ENCODE measurements at regions not wholly inside any gene's neighbourhood (a gene's known extent, or its start where the extent isn't known, plus 50 kb on each side); places are given as distances from the start of the nearest gene placed in this dataset.

DNA sequence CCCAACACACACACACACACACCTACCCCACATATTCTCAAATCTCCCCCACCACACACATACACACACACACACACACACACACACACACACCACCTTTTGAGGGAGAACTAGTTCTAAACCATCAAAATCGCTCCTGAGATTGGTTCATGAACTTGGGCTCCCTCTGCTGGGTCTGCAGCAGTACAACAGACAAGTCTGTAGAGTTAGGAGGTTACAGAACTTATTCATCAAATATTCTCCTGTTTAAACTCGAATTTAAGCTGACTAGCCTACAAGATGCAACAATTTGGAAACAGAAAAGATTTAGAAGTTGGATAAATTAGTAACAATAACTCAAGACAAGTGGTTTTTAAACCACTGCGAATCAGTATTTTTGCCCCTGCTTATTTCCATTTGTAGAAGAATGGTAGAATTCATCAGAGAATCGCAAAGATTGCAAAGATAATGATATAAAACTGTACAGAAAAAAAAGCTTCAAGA is 136.4 kb upstream of the USP15 start:
- no CpG with 5 or more reads among the region's 4 CpGs for WGBS (ENCODE audit: insufficient coverage)
- no peak overlapping the region for H3K27ac ChIP-seq (ENCODE audit: low read length)

DNA sequence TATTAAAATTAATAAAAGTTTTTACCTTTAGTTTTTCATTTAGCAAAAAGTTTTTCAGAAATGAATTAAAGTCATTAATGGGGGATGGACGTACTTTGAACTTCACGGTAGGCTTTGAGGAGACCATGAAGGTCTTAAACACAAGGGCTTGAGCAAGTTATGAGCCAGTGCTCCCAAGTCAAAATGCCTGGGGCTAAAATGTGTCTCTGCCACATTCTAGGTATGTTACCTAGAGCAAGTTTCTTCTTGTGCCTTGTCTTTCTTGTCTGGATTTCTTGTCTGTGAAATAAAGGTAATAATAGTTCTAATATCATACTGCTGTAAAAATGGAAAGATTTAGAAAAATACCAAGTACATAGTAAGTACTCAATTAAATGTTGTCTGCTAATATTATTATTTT is 132.7 kb upstream of the USP15 start:
- H3K36me3 ChIP-seq (ENCODE audit: control insufficient read depth, insufficient read depth, low read length): no peaks in the 10 kb centered on the region

More for the DNA sequence above, 136.4 kb upstream of the USP15 start:
- H3K36me3 ChIP-seq (ENCODE audit: control insufficient read depth, insufficient read depth, low read length): no peaks in the 10 kb centered on the region
- H3K9me3 ChIP-seq (replicated peaks; ENCODE audit: control insufficient read depth, low read depth, low read length): no peaks in the 10 kb centered on the region
- no peak overlapping the region for H3K4me3 ChIP-seq (ENCODE audit: low read length)
- no peaks in the 10 kb centered on the region for H3K27me3 ChIP-seq (ENCODE audit: control insufficient read depth, insufficient read depth, low read length)
- H3K4me1 ChIP-seq (ENCODE audit: control insufficient read depth, insufficient read depth, low read length): no peaks in the 10 kb centered on the region
- DNase-seq: peak; percentile 52

DNA sequence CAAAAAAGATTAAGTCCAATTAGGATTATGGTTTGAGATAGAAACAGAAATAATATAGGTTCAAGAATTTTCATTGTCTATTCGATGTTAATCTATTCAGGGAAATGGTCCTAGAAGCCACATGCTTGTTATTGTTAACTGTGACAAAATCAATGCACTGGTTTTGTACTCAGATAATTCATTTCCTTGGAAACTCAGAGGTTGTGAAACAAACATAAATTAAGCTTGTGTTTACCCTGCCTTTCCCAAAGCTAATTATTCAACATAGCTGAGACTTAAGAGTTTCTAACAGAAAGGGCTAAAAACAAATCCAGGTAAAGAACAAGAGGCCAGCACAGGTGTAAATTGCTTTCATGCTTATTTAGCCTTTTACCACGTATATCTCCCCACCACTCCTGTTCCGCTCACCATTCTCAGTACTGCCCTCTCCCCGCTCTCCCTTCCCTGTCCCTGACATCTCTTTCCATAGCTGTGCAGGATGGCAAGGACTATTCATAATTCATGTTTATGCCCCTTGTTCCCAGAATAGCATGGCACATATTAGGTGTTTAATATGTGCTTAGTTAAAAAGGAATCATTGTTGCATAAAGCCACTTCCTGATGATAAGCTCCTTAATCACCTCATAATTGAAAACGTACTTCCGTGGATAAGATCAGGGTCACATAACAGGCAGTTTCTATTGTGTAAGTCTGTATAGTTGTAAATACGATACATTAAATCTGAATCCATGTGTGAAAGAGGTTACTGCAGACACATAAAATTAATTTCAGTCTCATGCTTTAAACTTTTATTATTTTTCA is 131.8 kb upstream of the USP15 start:
- 24% methylated on average over 2 of the region's 7 CpGs for WGBS (ENCODE audit: insufficient coverage)
- Histone ChIP-seq H3K4me1 (ENCODE audit: control insufficient read depth, insufficient read depth, low read length) (no peaks in the 10 kb centered on the region), H3K27me3 (ENCODE audit: control insufficient read depth, insufficient read depth, low read length) (no peaks in the 10 kb centered on the region), H3K27ac (ENCODE audit: low read length) (peak overlapping the region; percentile 31), H3K4me3 (ENCODE audit: low read length) (no peak overlapping the region), H3K36me3 (ENCODE audit: control insufficient read depth, insufficient read depth, low read length) (no peaks in the 10 kb centered on the region), H3K9me3 (replicated peaks; ENCODE audit: control insufficient read depth, low read depth, low read length) (no peaks in the 10 kb centered on the region)
- peak; percentile 7 for DNase-seq

More for the DNA sequence above, 132.7 kb upstream of the USP15 start:
- no peak overlapping the region for H3K4me3 ChIP-seq (ENCODE audit: low read length)
- no peaks in the 10 kb centered on the region for H3K4me1 ChIP-seq (ENCODE audit: control insufficient read depth, insufficient read depth, low read length)
- no peaks in the 10 kb centered on the region for H3K27me3 ChIP-seq (ENCODE audit: control insufficient read depth, insufficient read depth, low read length)
- H3K9me3 ChIP-seq (replicated peaks; ENCODE audit: control insufficient read depth, low read depth, low read length): no peaks in the 10 kb centered on the region
- WGBS (ENCODE audit: insufficient coverage): 86% methylated on average over 2 of the region's 2 CpGs
- DNase-seq: no peak
- H3K27ac ChIP-seq (ENCODE audit: low read length): no peak overlapping the region

DNA sequence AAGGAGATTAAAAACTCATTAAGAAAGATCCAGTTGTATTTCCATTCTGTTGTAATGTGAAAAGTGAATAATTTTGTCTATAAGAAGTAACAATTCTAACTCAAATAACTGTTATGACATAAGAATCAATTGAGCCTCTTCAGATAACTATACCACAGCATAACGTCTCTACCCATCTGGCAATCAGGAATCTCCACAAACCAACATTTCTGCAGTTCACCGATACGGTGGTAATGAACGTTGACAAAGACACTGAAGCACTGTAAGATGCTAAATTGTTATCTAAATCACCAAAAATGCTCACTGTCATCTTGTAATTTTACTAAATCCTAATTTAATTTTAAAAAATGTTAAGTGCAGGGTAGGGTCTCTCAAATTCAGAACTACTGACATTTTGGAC is 130.9 kb upstream of the USP15 start:
- H3K27me3 ChIP-seq (ENCODE audit: control insufficient read depth, insufficient read depth, low read length): no peaks in the 10 kb centered on the region
- no peak overlapping the region for H3K27ac ChIP-seq (ENCODE audit: low read length)
- WGBS (ENCODE audit: insufficient coverage): 75% methylated on average over 1 of the region's 4 CpGs

DNA sequence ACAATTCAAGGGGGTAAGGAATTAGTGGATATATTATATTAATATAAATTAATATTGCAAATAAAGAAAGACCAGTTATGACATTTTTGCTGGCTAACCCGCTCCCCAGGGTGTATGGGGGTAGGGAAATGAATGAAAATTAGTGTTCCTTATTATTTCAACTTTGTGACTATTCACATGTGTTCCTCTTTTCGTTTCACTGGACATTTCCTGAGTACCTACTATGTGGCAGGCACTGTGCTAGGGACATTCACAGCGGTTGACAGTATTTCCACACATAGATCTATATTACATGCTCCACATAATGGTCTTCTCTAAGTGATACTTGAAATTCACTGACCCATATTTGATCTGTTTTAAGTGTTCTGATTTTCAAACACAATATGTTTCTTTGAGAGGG is 129.8 kb upstream of the USP15 start:
- Histone ChIP-seq H3K36me3 (ENCODE audit: control insufficient read depth, insufficient read depth, low read length) (no peaks in the 10 kb centered on the region), H3K4me1 (ENCODE audit: control insufficient read depth, insufficient read depth, low read length) (no peaks in the 10 kb centered on the region), H3K4me3 (ENCODE audit: low read length) (no peak overlapping the region), H3K27me3 (ENCODE audit: control insufficient read depth, insufficient read depth, low read length) (no peaks in the 10 kb centered on the region), H3K27ac (ENCODE audit: low read length) (no peak overlapping the region), H3K9me3 (replicated peaks; ENCODE audit: control insufficient read depth, low read depth, low read length) (no peaks in the 10 kb centered on the region)
- WGBS (ENCODE audit: insufficient coverage): 33% methylated on average over 1 of the region's 3 CpGs
- DNase-seq: no peak

More for the DNA sequence above, 130.9 kb upstream of the USP15 start:
- H3K4me1 ChIP-seq (ENCODE audit: control insufficient read depth, insufficient read depth, low read length): no peaks in the 10 kb centered on the region
- no peaks in the 10 kb centered on the region for H3K36me3 ChIP-seq (ENCODE audit: control insufficient read depth, insufficient read depth, low read length)
- no peak overlapping the region for H3K4me3 ChIP-seq (ENCODE audit: low read length)
- DNase-seq: no peak
- no peaks in the 10 kb centered on the region for H3K9me3 ChIP-seq (replicated peaks; ENCODE audit: control insufficient read depth, low read depth, low read length)

DNA sequence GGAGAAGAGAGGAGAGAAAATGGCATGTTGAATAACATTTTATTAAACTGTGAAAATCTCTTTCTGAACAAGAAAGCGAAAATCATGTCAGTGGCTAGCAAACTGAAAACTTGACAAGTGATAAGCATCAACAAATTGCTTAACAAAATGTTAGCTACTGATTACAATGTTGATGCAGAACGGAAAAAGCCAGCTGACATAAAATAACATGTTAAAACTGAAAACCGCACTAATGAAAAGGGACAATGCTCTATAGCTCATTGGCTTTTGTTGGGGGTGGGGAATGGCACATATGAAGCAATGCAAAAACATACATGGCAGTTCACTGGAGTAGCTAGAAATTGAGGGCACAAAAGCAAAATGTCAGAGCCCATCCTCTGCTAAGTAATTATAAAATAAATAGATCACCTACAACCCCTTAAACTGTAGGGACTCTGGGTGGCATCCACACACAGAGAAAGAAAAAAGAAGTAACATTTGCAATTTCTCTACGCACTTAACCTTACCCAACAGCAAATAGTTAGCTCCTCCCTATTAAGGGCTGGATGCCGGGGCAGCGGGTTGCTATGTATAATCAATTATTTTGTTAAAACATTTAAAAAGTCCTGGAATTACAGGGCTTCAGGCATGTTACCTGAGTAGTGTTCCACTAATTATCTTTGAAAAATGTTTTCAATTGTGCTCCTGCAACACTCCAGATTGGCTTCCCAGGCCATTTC is 129.2 kb upstream of the USP15 start:
- WGBS (ENCODE audit: insufficient coverage): no CpG with 5 or more reads among the region's 6 CpGs

DNA sequence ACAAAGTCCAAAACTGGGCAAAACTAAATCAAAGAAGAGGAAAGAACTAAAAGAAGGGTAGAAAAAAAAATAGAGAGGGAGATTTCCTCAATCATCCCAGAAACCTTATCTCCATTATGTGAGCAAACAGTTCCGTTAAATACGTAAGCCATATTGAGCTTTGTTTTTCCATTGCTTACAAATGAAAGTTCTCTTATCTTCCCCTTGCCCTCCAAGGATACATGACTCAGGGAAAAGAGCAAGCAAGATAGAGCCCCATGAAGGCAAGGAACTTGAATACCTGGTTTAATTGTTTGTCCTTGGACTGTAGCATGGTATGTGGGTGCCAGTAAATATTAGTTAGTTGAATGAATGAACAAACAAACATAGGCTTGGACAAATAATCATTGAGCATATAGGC is 126.8 kb upstream of the USP15 start:
- Histone ChIP-seq H3K27ac (ENCODE audit: low read length) (no peak overlapping the region), H3K36me3 (ENCODE audit: control insufficient read depth, insufficient read depth, low read length) (no peaks in the 10 kb centered on the region), H3K27me3 (ENCODE audit: control insufficient read depth, insufficient read depth, low read length) (no peaks in the 10 kb centered on the region), H3K4me3 (ENCODE audit: low read length) (no peak overlapping the region), H3K9me3 (replicated peaks; ENCODE audit: control insufficient read depth, low read depth, low read length) (no peaks in the 10 kb centered on the region), H3K4me1 (ENCODE audit: control insufficient read depth, insufficient read depth, low read length) (no peaks in the 10 kb centered on the region)
- DNase-seq: no peak
- no CpG with 5 or more reads among the region's 2 CpGs for WGBS (ENCODE audit: insufficient coverage)

More for the DNA sequence above, 129.2 kb upstream of the USP15 start:
- Histone ChIP-seq H3K27ac (ENCODE audit: low read length) (no peak overlapping the region), H3K4me3 (ENCODE audit: low read length) (no peak overlapping the region), H3K27me3 (ENCODE audit: control insufficient read depth, insufficient read depth, low read length) (no peaks in the 10 kb centered on the region), H3K9me3 (replicated peaks; ENCODE audit: control insufficient read depth, low read depth, low read length) (no peaks in the 10 kb centered on the region), H3K4me1 (ENCODE audit: control insufficient read depth, insufficient read depth, low read length) (no peaks in the 10 kb centered on the region), H3K36me3 (ENCODE audit: control insufficient read depth, insufficient read depth, low read length) (no peaks in the 10 kb centered on the region)
- DNase-seq: no peak

DNA sequence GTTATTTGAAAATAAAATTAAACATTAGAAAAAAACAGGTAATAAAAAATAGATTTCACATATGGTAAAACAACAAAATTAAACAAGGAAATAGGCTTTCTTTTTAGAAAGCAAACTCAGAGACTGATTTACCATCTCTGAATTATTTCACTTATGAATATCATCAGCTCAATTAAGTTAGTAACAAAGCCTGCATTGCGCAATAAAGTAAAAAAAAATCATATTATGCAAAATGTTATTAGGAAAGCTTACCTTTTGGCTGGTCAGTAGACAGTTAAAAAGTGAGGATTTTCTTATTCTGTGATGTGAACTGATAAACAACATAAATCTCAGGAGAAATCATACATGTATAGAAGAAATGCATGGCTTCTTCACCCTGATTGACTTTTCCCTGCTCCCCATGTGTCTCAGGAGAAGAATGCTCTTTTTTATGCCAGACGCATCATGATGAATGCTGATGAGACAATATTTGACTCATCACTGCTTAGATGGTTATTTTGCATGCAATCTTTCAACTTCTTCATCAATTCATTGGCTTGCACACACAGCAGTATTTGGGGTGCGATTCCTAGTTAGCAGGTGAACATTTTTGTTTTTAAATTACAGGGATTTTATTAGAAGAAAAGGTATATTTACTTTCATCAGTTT is 124.5 kb upstream of the USP15 start:
- WGBS (ENCODE audit: insufficient coverage): no CpG with 5 or more reads among the region's 3 CpGs
- DNase-seq: no peak
- H3K4me3 ChIP-seq (ENCODE audit: low read length): no peak overlapping the region
- H3K36me3 ChIP-seq (ENCODE audit: control insufficient read depth, insufficient read depth, low read length): no peaks in the 10 kb centered on the region
- H3K9me3 ChIP-seq (replicated peaks; ENCODE audit: control insufficient read depth, low read depth, low read length): no peaks in the 10 kb centered on the region
- no peaks in the 10 kb centered on the region for H3K27me3 ChIP-seq (ENCODE audit: control insufficient read depth, insufficient read depth, low read length)
- H3K4me1 ChIP-seq (ENCODE audit: control insufficient read depth, insufficient read depth, low read length): no peaks in the 10 kb centered on the region
- H3K27ac ChIP-seq (ENCODE audit: low read length): no peak overlapping the region

DNA sequence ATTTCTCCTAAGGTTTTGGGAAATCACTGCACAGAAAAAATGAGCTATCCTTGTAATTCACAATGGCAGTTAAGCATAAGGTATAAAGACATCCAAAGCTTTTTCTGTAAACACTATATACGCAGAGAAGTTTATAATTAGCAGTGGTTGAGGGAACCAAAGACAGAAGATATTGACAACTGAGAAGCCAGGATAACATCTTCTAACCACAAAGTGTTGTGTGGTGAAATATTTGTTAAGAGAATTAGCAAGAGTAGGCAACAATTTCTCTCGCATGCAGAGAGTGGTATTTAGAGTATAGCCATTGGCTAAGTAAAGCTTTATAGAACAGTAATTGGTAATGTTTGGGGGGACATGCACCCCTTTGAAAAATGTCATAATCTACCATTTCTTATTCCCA is 123.7 kb upstream of the USP15 start:
- Histone ChIP-seq H3K27ac (ENCODE audit: low read length) (no peak overlapping the region), H3K4me3 (ENCODE audit: low read length) (no peak overlapping the region), H3K27me3 (ENCODE audit: control insufficient read depth, insufficient read depth, low read length) (no peaks in the 10 kb centered on the region), H3K4me1 (ENCODE audit: control insufficient read depth, insufficient read depth, low read length) (no peaks in the 10 kb centered on the region), H3K36me3 (ENCODE audit: control insufficient read depth, insufficient read depth, low read length) (no peaks in the 10 kb centered on the region), H3K9me3 (replicated peaks; ENCODE audit: control insufficient read depth, low read depth, low read length) (no peaks in the 10 kb centered on the region)
- DNase-seq: no peak
- WGBS (ENCODE audit: insufficient coverage): no CpG with 5 or more reads among the region's 2 CpGs

DNA sequence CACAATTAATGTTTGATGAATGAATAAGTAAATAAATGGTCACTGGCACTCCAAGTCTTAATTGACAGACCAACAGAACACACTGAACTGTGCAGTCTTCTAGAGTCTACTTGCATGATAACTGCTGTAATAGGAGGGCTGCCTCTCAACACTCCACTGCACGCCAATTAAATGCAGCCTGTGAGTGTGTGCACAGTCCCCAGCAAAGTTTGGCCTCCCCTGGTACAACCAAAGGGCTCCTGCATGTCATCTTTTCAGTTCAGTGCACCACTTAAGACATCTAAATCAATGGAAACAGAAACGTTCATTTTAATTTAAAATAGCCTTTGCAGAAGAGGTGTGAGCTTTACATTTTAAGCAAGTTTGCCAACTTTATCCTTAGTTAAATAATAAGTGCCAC is 121.7 kb upstream of the USP15 start:
- no peaks in the 10 kb centered on the region for H3K9me3 ChIP-seq (replicated peaks; ENCODE audit: control insufficient read depth, low read depth, low read length)
- H3K27me3 ChIP-seq (ENCODE audit: control insufficient read depth, insufficient read depth, low read length): no peaks in the 10 kb centered on the region
- no peak overlapping the region for H3K4me3 ChIP-seq (ENCODE audit: low read length)
- 80% methylated on average over 1 of the region's 2 CpGs for WGBS (ENCODE audit: insufficient coverage)
- no peak overlapping the region for H3K27ac ChIP-seq (ENCODE audit: low read length)
- H3K4me1 ChIP-seq (ENCODE audit: control insufficient read depth, insufficient read depth, low read length): no peaks in the 10 kb centered on the region
- no peaks in the 10 kb centered on the region for H3K36me3 ChIP-seq (ENCODE audit: control insufficient read depth, insufficient read depth, low read length)
- no peak for DNase-seq

Measured in muscle of leg (tissue), 3 donors.